HG02571 (cell line): ENCODE measurements at regions not wholly inside any gene's neighbourhood (a gene's known extent, or its start where the extent isn't known, plus 50 kb on each side); places are given as distances from the start of the nearest gene placed in this dataset.

Source experiments
- ATAC-seq: cut with Tn5 transposase; IDR thresholded peaks from one replicate; pipeline ENCODE4 v1.9.1; 2021; ENCODE audit warnings: mild to moderate bottlenecking, moderate library complexity; ENCODE audit not compliant: unreplicated experiment

DNA sequence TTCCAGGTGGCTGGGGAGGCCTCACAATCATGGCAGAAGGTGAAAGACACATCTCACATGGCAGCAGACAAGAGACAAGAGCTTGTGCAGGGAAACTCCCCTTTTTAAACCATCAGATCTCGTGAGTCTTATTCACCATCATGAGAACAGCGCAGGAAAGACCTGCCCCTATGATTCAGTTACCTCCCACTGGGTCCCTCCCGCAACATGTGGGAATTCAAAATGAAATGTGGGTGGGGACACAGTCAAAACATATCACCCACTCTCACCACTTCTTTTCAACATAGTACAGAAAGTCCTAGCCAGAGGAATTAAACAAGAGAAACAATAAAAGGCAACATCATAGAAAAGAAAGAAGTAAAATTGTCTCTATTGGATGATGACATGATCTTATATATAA is 223.4 kb upstream of the SLC24A2 start:
- no peak for ATAC-seq

DNA sequence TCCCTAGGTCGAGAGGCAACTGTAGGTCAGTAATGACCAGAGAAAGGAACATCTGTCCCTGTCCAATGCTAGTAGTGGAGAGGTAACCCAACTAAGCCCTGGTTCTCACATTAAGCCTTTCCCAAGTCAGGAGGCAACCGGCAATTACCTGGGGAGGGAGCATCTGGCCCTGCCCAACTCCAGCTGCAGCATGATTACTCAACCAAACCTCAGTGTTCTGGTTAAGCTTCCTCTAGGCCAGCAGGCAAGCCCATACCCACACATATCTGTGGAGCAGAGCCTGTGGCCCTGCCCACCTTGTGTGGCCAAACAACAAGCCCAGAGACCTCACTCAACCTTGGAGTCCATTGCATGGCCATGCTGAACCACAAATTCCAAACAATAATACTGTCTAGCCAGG is 220.8 kb upstream of the SLC24A2 start:
- ATAC-seq = no peak

DNA sequence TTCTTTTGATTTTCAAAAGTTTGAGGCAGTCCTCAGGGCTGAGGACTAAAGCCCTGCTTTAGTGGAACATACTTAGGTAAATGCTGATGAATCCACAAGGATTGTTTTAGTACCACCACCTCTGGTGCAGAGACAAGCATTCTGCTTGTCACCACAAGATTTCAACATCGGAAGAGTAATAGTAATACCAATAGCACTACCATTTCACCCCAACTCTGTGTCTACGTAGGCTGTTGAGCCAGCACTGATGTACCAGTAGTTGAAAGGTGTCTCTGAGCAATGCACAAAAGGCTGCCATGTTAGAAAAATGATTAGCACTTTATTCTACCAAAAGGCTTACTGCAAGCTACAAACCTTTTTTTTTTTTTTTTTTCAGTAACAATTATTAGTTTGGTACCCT is 213.2 kb upstream of the SLC24A2 start:
- no peak for ATAC-seq

DNA sequence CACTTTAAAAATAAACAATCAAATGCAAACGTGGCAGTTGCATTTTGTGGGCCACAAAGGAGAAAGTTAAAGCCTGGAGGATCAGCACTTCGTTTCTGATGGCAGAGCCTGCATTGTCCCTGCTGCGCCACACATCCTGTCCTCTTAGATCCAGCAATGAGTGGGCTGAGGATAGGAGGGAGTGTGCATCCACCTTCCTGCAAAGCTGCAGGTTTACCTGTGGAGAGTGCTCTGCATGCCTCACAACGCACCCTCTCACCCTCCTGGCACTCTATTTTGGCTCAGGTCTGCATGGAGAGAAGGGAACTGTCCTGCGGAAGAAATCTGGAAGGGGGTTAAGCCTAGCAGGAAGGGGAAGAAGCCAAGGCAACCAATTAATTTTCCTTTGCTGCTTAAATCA is 212.2 kb upstream of the SLC24A2 start:
- no peak for ATAC-seq

DNA sequence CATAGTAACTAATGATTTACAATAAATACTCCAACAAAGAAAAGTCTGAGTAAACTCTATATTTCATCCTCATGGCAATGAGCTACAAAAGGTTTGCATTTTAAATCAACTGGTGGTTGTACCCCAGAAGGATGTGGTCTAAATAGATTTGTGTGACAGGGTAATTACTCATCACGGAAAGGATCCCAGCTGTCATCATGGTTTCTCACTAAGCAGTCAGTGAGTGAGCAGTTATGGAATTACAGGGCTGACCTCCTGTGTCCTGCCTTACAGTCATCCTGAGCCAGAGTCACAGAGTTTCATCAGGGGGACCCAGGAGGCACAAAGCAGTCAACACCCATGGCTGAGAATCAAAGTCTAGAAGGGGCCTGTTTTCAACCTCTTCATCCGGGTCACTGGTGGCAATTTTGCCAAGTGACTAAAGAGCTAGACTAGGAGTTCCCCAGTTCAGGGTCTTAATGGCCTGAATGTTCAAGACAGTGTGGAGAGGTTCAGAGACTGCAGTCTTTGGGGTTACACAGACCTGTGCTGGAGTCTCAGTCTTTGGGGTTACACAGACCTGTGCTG is 210.7 kb upstream of the SLC24A2 start:
- peak; percentile 78 for ATAC-seq

DNA sequence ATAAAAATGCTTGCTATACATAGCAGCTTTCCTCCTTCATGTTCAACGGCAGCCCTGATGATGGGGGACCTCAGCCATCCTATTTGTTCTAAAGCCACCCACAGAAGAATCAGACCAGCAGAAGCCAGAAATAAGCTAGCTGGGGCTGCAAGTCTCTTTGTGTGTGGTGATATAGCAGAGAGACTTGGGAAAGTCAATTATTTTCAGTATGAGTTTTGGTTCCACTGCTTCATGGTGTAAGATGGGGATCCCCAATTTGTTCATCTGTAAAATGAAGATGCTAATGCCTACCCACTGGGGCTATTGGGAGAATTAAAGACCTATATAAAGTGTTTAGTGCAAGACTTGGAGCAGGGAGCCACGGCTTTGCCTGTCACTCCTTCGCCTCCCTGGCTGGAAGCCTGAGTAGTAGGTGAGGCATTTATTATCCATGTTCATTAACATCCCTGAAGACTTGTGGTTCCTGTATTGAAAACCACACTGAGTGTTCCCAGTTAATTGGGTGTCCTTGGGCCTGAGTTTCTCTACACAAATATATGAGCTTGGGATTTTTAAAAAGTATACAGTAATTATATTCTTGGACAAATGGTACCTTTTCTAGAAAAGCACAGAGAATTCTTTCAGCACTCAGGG is 210.1 kb upstream of the SLC24A2 start:
- ATAC-seq = peak; percentile 47

DNA sequence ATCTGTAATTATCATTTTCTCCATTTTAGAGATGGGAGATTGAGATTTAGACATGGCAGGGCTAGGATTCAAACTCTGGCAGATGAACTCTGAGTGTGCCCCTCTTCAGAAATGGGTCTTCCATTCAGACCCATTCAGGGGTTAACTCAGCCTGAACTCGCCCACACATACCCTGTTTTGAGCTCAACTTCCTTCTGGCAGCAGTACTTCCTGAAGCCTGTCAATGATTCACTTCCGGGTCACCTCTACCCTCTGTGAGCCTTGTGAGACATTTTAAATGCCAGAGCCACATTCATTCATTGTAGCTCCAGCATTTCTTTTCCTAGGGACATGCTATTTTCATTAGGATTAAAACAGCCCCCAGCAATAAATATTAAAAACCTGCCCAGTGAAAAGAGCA is 209.3 kb upstream of the SLC24A2 start:
- ATAC-seq = no peak

DNA sequence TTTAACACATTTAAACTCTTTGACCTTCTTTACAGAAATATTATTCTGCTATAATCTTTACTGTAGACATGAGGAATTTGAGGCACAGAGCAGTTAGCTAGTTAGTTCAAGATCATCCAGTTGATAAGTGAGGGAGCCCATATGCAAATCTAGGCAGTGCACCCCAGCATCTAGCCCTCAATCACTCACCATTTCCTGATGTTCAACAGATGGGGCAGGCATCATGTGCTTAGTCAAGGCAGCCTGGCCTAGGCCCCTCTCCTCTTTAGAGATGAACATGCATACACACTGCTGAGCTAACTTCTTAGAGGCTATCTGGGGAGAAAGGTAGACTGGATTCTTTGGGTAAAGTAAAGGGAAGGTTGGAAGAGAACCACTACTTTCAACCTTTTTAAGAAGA is 206.8 kb upstream of the SLC24A2 start:
- ATAC-seq = no peak

DNA sequence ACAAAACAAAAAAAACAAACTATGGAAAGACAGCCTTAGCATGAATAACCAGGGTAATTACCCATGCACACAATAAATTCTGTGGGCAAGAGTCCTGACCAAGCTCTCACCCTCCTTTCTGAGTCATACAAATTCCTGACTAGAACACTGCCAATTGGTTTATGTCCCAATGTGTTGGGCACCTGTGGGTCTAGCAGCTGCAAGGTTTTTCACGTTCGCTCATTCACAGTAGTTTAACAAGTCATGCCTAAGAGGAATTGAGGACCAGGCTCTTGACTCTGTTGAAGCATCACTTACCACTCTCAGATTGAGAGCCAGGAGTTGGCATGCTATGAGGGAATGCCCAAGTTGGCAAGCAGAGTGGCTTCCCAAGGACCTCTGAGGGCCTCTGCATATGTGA is 205.5 kb upstream of the SLC24A2 start:
- ATAC-seq = no peak

DNA sequence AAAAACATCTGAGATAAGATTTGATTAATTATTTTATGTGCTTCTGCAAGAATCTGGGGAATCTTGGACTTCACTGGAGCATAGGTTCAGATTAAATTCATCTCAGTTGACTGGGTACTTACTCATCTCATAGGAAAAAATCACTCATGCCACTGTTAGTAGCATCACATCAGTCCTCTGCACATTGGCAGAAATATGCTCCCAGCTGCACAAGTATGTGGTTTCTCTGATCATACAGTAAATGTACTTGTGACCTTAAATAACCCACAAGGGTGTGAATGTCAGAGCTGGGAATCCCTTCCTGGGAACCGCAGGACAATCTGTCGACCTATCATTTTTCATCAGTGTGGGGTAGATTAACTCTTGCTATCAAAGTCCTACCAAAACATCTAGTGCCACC is 203.7 kb upstream of the SLC24A2 start:
- ATAC-seq = no peak

DNA sequence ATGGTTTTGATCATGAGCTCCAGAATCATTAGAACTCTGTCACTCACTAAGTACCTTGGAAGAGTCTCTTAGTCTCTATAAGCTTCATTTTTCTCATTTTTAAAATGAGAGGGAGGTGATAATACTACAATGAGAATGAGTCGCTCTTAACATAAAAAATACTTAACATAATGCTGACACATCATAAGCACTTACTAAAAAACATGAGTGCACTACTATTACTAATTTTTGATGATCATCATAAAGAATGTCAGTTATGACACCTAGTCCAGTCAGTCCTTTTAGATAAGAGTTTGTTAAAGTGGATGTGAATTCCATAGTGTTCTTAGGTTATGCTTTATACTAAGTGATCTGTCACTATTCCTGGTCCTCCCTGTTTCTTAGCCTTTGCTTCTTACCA is 200.4 kb upstream of the SLC24A2 start:
- no peak for ATAC-seq

DNA sequence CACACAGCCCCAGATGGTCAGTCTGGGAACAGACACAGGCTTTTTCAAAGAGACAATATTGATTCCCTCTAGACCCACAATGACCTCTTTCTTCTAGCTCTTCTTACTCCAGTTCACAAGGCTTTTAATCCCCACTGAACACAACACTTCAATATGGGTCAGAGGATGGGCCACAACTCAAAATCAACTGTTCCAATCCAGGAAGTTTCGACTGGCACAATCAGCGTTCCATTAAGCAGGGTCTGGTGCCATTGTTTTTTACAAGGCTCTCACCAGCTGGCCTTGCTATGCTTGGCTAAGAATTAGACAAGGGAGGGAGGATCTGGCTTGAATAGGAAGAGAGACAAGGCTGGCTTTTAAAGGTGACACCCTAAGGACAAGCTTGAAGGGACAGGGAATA is 199.4 kb upstream of the SLC24A2 start:
- no peak for ATAC-seq

DNA sequence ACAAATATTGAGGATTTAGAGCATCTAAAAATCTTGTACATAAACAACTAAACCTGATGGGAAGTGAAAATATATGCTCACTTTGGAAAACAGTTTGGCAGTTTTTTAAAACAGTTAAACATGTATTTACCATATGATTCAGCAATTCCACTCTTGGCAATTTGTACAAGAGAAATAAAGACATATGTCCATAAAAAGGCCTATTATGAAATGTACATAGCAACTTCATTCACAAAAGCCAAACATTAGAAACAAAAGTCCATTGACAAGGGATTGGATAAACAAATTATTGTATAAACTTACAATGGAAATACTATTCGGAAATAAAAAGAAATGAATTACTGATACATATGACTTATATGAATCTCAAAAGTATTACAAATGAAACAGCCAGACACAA is 196.2 kb upstream of the SLC24A2 start:
- ATAC-seq = no peak

DNA sequence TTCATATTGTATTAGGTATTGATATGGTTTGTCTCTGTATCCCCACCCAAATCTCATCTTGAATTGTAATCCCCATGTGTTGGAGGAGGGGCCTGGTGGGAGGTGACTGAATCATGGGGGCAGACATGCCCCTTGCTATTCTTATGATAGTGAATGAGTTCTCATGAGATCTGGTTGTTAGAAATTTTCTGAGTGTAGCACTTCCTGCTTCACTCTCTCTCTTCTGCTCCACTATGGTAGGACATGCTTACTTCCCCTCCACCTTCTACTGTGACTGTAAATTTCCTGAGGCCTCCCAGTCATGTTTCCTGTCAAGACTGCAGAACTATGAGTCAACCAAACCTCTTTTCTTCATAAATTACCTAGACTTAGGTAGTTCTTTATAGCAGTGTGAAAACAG is 187.4 kb upstream of the SLC24A2 start:
- ATAC-seq = no peak

DNA sequence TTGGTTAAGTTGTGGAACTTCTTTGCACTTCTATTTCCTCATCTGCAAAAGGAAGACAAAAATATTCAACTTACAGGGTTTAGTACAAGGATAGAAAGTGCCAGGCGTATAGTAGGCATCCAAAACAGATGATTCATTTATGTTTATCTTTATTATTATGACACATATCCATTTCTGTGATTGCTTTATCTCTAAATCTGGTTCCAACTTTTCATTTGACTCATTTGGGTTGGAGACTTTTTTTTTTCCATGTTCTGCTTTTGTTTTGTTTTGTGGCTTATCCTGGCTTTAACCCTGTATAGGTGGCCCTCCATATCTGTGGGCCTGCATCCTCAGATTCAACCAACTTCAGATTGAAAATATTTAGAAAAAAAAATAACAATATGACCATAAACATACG is 186.7 kb upstream of the SLC24A2 start:
- ATAC-seq = no peak

DNA sequence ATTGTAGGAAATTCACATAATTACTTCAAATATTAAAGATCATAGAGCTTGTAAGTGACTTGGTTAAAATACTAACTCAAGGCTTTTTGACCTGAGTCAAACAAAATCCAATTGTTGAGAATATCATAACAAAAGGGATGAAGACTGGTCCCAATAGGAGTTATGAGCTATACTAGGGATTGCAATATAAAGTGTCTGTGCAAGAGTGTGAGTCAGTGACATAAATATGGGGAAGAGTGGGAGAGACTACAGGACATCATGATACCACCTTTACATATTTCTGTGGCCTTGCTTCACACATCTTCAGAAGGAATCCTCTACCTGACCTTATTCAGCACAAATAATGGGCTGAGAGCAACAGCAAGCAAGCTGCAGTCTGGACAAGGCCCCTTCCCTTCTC is 180.9 kb upstream of the SLC24A2 start:
- no peak for ATAC-seq

DNA sequence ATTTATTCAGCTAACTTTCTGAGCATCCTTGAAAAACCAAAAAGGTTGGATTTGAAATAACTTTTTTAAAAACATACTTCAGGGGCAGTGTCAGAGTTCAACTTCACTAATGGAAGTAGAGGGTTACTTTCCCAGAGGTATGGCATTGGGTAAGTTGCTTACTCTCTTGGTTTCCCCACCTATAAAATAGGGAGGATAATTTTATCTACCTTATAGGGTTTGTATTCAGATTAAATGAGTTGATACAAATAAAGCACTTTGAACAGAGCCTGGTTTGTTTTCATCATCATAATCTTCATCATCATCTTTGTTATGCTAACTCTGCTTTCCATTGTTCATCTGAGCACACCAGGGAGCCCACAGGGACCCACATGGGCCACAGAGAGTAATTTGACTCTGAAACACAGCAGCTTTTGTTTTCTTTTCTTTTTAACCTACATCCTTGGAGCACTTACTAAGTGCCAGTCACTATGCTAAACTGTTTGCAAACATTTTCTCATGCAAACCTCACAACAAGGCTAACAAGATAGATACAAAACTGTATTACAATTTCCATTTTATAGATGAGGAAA is 179.1 kb upstream of the SLC24A2 start:
- ATAC-seq = no peak

DNA sequence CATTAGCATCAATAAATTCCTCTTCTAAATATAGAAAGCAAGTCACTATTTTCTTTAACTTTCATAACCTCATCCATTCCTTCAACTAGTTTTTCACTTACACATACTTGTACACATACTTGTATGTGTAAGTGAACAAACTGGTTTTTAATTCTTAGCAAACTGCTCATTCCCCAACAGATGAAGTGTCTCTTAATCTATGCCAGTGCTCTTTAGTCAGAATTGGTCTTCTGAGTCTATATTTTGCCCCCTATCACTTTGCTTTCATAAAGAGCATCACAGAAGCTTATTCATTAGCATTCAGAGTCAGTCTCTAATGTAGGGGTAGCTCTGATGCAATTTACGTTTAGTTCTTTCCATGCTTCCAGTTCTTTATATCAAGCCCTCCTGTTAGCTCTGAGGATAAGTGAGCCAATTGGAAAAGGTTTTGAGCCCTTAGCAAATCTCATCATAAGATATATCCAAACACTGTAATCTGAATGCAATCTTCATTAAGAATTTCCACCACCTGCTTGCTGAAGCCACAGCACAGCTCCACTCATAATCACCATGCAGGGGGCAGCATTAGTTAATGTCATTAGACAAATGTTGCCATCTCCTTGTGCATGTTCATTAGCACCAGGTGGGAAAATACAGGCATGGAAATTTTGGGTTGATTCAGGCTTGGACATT is 178.5 kb upstream of the SLC24A2 start:
- ATAC-seq = no peak

DNA sequence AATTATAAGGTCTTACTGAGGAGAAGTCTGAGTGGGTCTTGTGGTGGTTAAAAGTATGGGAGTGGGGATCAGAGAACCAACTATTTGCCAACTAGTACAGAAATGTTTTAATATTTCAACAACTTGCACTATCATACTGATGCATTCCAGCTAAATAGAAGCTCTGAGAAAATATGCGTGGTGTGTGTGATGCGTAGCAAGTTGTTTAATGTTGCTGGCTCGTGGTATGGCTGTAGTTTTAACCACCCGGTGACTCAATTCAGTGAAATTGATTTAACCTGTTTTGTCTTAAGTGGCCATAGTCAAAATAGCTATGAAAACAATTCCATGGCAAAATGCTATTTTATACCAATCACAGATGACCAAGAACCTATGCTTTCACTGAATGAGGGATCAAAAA is 176.5 kb upstream of the SLC24A2 start:
- ATAC-seq = no peak

DNA sequence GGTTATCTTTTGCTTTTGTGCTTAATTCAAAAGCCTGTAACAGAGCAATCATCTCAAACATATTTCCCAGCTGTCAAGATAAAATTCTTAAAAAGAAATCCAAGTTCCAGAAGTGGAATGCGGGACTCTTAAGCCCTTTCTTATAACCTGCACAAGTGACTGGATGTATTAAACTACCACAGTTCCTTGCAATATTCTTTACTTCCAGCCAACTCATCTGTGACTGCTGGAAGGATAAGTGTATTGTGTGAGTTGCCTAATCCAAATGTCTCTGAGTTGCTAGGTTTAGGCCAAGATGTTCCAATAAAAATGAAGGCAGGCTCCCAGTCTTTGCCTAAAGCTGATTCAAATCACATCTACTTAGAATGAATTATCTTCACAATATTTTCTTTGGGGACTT is 159.2 kb upstream of the SLC24A2 start:
- no peak for ATAC-seq

DNA sequence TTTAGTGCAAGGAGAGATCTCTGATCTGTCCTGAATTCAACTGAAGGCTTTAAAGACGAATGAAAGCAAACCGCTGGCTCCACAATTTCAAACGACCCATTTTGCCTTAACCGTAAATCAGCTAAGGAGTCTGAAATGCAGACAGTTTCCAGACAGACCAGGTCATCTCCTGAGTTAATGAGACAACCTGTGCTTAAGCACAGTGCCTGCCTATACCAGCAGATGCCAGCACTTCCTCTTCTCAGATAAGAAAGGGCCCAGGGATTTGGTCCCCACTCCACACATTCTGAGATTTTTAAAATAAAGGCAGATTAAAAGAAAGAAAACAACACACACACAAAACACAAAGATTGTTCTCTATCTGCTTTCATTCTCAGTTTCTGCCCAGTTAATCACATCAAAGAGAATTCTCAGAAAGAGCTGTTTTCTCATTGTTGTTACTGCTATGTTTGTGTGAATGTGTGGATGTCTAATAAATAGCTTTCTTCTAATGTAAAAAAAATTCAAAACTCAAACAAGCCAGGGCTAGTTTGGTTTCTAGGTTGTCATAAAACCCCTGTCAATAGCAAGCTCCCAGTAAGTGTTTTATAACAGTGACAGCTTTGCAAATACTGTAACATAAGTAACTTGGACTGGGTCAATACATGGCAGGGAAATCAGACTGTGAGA is 157.7 kb upstream of the SLC24A2 start:
- ATAC-seq = no peak

DNA sequence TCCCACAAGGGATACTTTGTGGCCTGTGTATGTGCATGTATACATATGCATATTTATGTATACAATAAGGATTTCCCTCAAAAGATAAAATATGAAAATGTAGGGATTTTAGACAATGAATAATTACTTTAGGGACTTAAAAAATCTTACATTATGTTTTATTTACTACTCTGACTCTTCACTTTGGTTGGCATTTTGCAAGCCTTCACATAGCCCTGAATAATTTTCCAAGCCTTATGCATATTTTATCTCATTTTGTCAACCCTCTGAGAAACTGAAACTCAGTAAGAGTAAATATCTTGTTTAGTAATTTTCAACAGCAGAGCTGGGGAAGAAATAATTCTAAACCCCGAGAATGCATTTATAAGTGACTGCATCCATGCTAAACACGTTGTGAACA is 153.0 kb upstream of the SLC24A2 start:
- no peak for ATAC-seq
